ENCODE measurements at regions not wholly inside any gene's neighbourhood (a gene's known extent, or its start where the extent isn't known, plus 50 kb on each side); places are given as distances from the start of the nearest gene placed in this dataset.

DNA sequence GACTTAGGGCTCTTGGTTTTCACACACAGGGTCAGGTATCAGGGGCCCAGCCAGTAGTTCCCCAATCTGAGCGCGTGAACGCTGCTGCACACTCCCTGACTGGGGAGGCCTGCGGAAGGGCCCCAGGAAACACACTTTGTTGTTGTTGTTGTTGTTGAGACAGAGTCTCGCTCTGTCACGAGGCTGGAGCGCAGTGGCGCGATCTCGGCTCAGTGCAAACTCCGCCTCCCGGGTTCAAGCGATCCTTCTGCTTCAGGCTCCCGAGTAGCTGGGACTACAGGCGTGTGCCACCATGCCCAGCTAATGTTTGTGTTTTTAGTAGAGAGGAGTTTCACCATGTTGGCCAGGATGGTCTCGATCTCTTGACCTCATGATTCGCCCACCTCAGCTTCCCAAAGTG is 190.4 kb upstream of the GPR12 start:
- no peak overlapping the region for H3K4me3 ChIP-seq
- H3K36me3 ChIP-seq: no peaks in the 10 kb centered on the region
- intact Hi-C loops (cut with DNase I): no loop called here
- DNase-seq (ENCODE audit: low spot score): no peak
- H3K27me3 ChIP-seq (replicated peaks; ENCODE audit: insufficient read depth): no peaks in the 10 kb centered on the region
- no peak overlapping the region for H3K27ac ChIP-seq
- H3K9me3 ChIP-seq: no peaks in the 10 kb centered on the region
- H3K4me1 ChIP-seq (replicated peaks): no peaks in the 10 kb centered on the region
- TF ChIP-seq, protein P1, sequence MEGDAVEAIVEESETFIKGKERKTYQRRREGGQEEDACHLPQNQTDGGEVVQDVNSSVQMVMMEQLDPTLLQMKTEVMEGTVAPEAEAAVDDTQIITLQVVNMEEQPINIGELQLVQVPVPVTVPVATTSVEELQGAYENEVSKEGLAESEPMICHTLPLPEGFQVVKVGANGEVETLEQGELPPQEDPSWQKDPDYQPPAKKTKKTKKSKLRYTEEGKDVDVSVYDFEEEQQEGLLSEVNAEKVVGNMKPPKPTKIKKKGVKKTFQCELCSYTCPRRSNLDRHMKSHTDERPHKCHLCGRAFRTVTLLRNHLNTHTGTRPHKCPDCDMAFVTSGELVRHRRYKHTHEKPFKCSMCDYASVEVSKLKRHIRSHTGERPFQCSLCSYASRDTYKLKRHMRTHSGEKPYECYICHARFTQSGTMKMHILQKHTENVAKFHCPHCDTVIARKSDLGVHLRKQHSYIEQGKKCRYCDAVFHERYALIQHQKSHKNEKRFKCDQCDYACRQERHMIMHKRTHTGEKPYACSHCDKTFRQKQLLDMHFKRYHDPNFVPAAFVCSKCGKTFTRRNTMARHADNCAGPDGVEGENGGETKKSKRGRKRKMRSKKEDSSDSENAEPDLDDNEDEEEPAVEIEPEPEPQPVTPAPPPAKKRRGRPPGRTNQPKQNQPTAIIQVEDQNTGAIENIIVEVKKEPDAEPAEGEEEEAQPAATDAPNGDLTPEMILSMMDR (IDR thresholded peaks at IDR 0.05): no peak
- no peak for TF ChIP-seq POLR2AphosphoS5 (IDR thresholded peaks at IDR 0.05)
- no peak for TF ChIP-seq POLR2A (IDR thresholded peaks at IDR 0.05)
- WGBS: 92% methylated on average over 17 of the region's 17 CpGs

DNA sequence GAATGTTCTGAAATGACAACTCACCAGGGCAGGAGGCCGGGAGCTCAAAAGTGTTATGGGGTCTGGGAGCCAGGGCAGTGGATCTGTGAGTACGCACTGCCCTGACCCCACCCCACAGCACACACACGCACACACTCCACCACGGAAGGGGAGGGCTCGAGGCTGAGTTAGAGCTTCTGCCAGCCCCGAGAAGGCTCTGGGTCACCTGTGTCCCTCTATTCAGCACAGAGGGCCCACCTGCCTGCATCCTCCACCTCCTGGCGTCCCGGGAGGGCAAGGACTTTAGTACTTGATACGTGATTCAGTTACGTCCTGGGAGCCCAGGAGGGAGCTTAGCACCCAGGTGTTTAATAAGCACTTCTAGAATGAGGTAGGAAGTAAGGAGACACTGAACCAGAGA is 190.0 kb upstream of the GPR12 start:
- DNase-seq (ENCODE audit: low spot score): no peak
- 58% methylated on average over 10 of the region's 10 CpGs for WGBS
- Histone ChIP-seq H3K27ac (no peak overlapping the region), H3K27me3 (replicated peaks; ENCODE audit: insufficient read depth) (no peaks in the 10 kb centered on the region), H3K4me1 (replicated peaks) (no peaks in the 10 kb centered on the region), H3K9me3 (no peaks in the 10 kb centered on the region), H3K4me3 (no peak overlapping the region), H3K36me3 (no peaks in the 10 kb centered on the region)
- TF ChIP-seq POLR2A (IDR thresholded peaks at IDR 0.05): no peak
- no peak for TF ChIP-seq POLR2AphosphoS5 (IDR thresholded peaks at IDR 0.05)
- TF ChIP-seq, protein P1 (IDR thresholded peaks at IDR 0.05): no peak
- intact Hi-C loops (cut with DNase I): no loop called here

DNA sequence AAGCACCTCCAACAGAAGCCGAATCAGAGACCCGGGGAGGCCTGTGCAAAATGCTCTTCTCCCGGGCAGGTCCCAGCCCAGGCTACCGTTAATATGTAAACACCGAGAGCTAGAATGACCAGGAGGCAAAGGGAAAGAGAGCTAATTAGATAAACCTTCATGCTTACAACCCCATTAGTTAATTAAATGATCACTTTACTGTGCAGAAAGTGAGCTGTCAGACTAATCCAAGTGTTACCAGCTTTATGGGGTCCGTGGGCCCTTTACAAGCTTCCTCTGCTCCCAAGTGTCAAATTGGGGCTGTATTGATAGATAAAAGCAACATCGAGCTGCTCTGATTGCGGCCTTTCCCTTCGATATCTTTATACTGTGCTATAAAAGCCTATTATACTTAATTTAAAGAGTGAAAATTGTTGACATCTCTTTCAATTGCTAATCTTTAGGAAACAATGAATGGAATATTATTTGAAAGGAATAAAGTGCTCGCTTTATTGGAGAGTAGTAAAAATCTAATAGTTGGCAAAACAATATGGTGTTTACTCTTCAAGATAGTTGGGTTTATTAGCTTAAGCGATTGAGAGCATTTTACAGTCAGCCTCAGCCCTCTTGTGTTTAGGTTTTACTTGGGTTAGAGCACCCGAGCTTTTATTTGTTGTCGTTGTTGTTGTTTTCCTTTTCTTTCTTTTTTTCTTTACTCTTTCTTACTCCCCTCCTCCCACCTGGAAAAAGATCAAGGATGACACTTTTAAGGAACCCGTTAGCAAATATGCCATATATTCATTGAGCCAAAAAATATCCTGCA is 189.3 kb upstream of the GPR12 start:
- TF ChIP-seq POLR2A (IDR thresholded peaks at IDR 0.05): no peak
- TF ChIP-seq, protein P1 (IDR thresholded peaks at IDR 0.05): no peak
- no peak for TF ChIP-seq POLR2AphosphoS5 (IDR thresholded peaks at IDR 0.05)
- H3K27ac ChIP-seq: no peak overlapping the region
- no peak for DNase-seq (ENCODE audit: low spot score)
- H3K4me1 ChIP-seq (replicated peaks): no peaks in the 10 kb centered on the region
- no peaks in the 10 kb centered on the region for H3K9me3 ChIP-seq
- H3K27me3 ChIP-seq (replicated peaks; ENCODE audit: insufficient read depth): no peaks in the 10 kb centered on the region
- 32% methylated on average over 14 of the region's 14 CpGs for WGBS
- intact Hi-C loops (cut with DNase I): loop anchor here (5.0 to 10.0 kb wide), 4 partner anchors 32 to 875 kb away; partner anchors contain the start of gene GTF3A
- no peaks in the 10 kb centered on the region for H3K36me3 ChIP-seq
- no peak overlapping the region for H3K4me3 ChIP-seq

DNA sequence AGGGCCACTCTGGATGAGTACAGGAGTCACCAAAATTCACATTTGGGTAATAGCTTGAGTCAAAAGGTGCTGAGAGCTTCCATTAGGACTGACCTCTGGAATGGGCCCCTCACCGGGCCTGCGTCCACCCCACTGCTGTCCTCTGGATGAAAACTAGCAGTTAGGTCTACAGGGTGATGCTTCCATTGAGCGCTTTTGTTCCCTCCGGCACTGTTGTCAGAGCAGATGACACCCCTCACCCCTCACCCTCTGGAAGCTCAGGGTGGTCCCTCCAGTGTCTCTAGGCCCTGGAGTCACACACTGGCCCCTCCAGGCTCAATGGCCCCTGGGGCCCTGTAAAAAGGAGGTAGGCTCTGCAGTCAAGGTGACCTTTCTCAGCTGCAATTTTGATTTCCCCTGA is 187.8 kb upstream of the GPR12 start:
- Histone ChIP-seq H3K9me3 (no peaks in the 10 kb centered on the region), H3K36me3 (no peaks in the 10 kb centered on the region), H3K27ac (no peak overlapping the region), H3K4me1 (replicated peaks) (no peaks in the 10 kb centered on the region), H3K4me3 (no peak overlapping the region), H3K27me3 (replicated peaks; ENCODE audit: insufficient read depth) (no peaks in the 10 kb centered on the region)
- intact Hi-C loops (cut with DNase I): loop anchor here (5.0 to 10.0 kb wide), 4 partner anchors 34 to 876 kb away; partner anchors contain the start of gene GTF3A
- DNase-seq (ENCODE audit: low spot score): no peak
- WGBS: 95% methylated on average over 4 of the region's 4 CpGs
- TF ChIP-seq POLR2A (IDR thresholded peaks at IDR 0.05): no peak

DNA sequence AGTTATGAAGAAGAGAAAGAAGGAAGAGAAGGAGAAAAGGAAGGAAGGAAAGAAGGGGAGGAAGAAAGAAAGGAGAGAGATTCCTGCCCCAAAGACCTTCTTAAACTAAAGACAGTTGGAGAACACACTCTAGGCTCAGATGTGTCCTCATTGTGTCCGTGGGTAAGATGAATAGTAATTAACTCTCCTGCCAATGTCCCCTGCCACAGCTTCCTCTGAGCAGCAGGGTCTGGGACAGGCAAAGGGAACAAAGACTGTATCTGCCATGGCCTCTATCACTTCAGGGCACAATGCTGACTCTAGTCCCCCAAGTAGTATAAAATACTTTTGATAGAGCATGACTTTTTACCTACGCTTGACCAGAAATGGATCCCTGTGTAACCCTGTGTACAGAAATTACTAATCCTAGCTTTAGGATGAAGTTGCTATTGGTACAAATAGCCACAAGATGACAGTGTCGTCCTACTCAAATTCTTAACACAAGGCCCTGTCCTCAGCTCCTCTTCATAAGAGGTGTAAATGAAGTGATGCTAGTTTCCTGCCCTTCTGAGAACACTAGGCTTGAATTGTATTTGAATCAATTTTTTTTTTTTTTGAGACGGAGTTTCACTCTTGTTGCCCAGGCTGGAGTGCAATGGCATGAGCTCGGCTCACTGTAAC is 186.2 kb upstream of the GPR12 start:
- no peaks in the 10 kb centered on the region for H3K9me3 ChIP-seq
- no peaks in the 10 kb centered on the region for H3K36me3 ChIP-seq
- H3K4me3 ChIP-seq: no peak overlapping the region
- intact Hi-C loops (cut with DNase I): loop anchor here (5.0 to 10.0 kb wide), 4 partner anchors 35 to 878 kb away; partner anchors contain the start of gene GTF3A
- no peaks in the 10 kb centered on the region for H3K4me1 ChIP-seq (replicated peaks)
- H3K27me3 ChIP-seq (replicated peaks; ENCODE audit: insufficient read depth): no peaks in the 10 kb centered on the region
- TF ChIP-seq POLR2AphosphoS5 (IDR thresholded peaks at IDR 0.05): no peak
- TF ChIP-seq, protein P1 (IDR thresholded peaks at IDR 0.05): peak in 3 of 4 experiments; percentile 50 to 72 (median 66)
- DNase-seq (ENCODE audit: low spot score): no peak
- no peak overlapping the region for H3K27ac ChIP-seq
- 43% methylated on average over 5 of the region's 5 CpGs for WGBS
